HepG2 (cell line): ENCODE measurements at regions not wholly inside any gene's neighbourhood (a gene's known extent, or its start where the extent isn't known, plus 50 kb on each side); places are given as distances from the start of the nearest gene placed in this dataset.

ENCODE experiments used
- ATAC-seq: fragments of 200-7000 bp; cut with Tn5 transposase; 3 replicates; pipeline ENCODE4 v1.9.1; 2020; ENCODE audit warnings: mild to moderate bottlenecking, moderate library complexity
- BruUV-seq: library from RNA; stranded (reverse); fragments of 400-500 nt; replicated peaks from 2 replicates; lab custom pipeline; 2021; lab: Mats Ljungman, UMichigan
- CTCF ChIA-PET: fragments of 300-600 bp; formaldehyde crosslinking; extraction: SDS; loops from one replicate; lab custom pipeline; 2021; ENCODE audit warnings: low total read pairs, inconsistent platforms, low intra/inter-chr PET ratio; lab: Yijun Ruan, JAX
- POLR2A ChIA-PET: fragments of 350-600 bp; sonication (Branson Sonifier 250); formaldehyde crosslinking; loops from one replicate; lab custom pipeline; 2020; ENCODE audit warnings: antibody characterized with exemption, inconsistent platforms; lab: Yijun Ruan, JAX
- DNase-seq: peaks from one replicate; pipeline ENCODE4 v3.0.0-alpha.2; 2015; ENCODE audit warnings: low spot score
- FAIRE-seq: peaks from 3 replicates; lab custom pipeline; 2011; peaks lifted over from hg19 to GRCh38; lab: Jason Lieb, UNC
- H2AFZ ChIP-seq: one replicate; pipeline ENCODE4 v1.6.1; 2011; ENCODE audit warnings: low read length, inconsistent platforms
- H3K27ac ChIP-seq: fragments of 300-600 bp; 3 replicates; pipeline ENCODE4 v1.8.0; 2011; ENCODE audit warnings: mixed run types, mild to moderate bottlenecking, mixed read lengths, low read length, inconsistent platforms; ENCODE audit not compliant: insufficient read depth; ENCODE audit errors: extremely low read length
- H3K27me3 ChIP-seq, 2 experiments: fragments of 200-600 bp in 1 of 2; 2 replicates in 1 of 2; 3 replicates in 1 of 2; pipeline versions ENCODE4 v1.6.0 to v1.8.0; 2011; ENCODE audit warnings: low read length in 2 of 2, mild to moderate bottlenecking in 2 of 2, moderate library complexity in 2 of 2, inconsistent platforms in 1 of 2; ENCODE audit not compliant: insufficient read depth in 2 of 2, control insufficient read depth in 1 of 2
- H3K36me3 ChIP-seq, 2 experiments: fragments of 200-600 bp in 1 of 2; replicated peaks in 1 of 2; 2 replicates in 1 of 2; 3 replicates in 1 of 2; pipeline versions ENCODE4 v1.5.1 to v1.8.0; 2011; ENCODE audit warnings: low read length in 2 of 2, inconsistent platforms in 1 of 2; ENCODE audit not compliant: insufficient read depth in 2 of 2, control insufficient read depth in 1 of 2
- H3K4me1 ChIP-seq: 2 replicates; pipeline ENCODE4 v1.5.1; 2012; ENCODE audit warnings: low read length, inconsistent platforms; ENCODE audit not compliant: insufficient read depth
- H3K4me2 ChIP-seq: 2 replicates; pipeline ENCODE4 v1.6.0; 2011; ENCODE audit warnings: low read depth, low read length, inconsistent platforms
- H3K4me3 ChIP-seq, 3 experiments: fragments of 200-600 bp in 1 of 3; sonication (generic), shearing (Covaris generic) in 1 of 3; replicated peaks in 1 of 3; 2 replicates each; pipeline ENCODE4 v1.5.1; 2011 to 2016; ENCODE audit warnings: low read length in 3 of 3, inconsistent platforms in 2 of 3, low read depth in 2 of 3, mild to moderate bottlenecking in 2 of 3, control low read depth in 1 of 3, mixed read lengths in 1 of 3; ENCODE audit not compliant: insufficient read depth in 1 of 3
- H3K79me2 ChIP-seq: one replicate; pipeline ENCODE4 v1.6.1; 2011; ENCODE audit warnings: low read length, inconsistent platforms; ENCODE audit not compliant: insufficient read depth
- H3K9ac ChIP-seq: 2 replicates; pipeline ENCODE4 v1.6.0; 2011; ENCODE audit warnings: mild to moderate bottlenecking, low read depth, low read length, inconsistent platforms; ENCODE audit not compliant: insufficient read depth
- H3K9me3 ChIP-seq: 2 replicates; pipeline ENCODE4 v1.5.1; 2012; ENCODE audit warnings: mild to moderate bottlenecking, low read length
- H4K20me1 ChIP-seq: 2 replicates; pipeline ENCODE4 v1.6.0; 2011; ENCODE audit warnings: inconsistent platforms, mild to moderate bottlenecking, low read length, moderate library complexity; ENCODE audit not compliant: insufficient read depth
- CHCHD3 ChIP-seq: sonication (generic); formaldehyde crosslinking; IDR thresholded peaks from 2 replicates; pipeline ENCODE4 v1.8.0; 2022; ENCODE audit warnings: mild to moderate bottlenecking, missing genetic modification reagents, moderate library complexity
- MEIS1 ChIP-seq: sonication (generic); formaldehyde crosslinking; IDR thresholded peaks from 2 replicates; pipeline ENCODE4 v1.9.0; 2021; ENCODE audit warnings: mild to moderate bottlenecking, missing genetic modification reagents, moderate library complexity, borderline replicate concordance
- NFYC ChIP-seq: IDR thresholded peaks from 2 replicates; pipeline ENCODE4 v1.6.1; 2016; ENCODE audit warnings: missing genetic modification reagents, missing compliant biosample characterization
- TRIM22 ChIP-seq: fragments of 450-650 bp; IDR thresholded peaks from 2 replicates; pipeline ENCODE4 v1.6.1; 2017
- ZFP36L2 ChIP-seq: sonication (generic); formaldehyde crosslinking; IDR thresholded peaks from 2 replicates; pipeline ENCODE4 v1.4.0; 2020; ENCODE audit warnings: missing genetic modification reagents
- ZNF503 ChIP-seq: sonication (generic); formaldehyde crosslinking; IDR thresholded peaks from 2 replicates; pipeline ENCODE4 v1.4.0; 2020; ENCODE audit warnings: missing genetic modification reagents
- ZNF761 ChIP-seq: sonication (generic); formaldehyde crosslinking; conservative IDR thresholded peaks from 2 replicates; pipeline ENCODE4 v1.4.0; 2020; ENCODE audit warnings: mild to moderate bottlenecking, missing genetic modification reagents
- ZNF83 ChIP-seq: sonication (generic); formaldehyde crosslinking; IDR thresholded peaks from 2 replicates; pipeline ENCODE4 v1.4.0; 2020; ENCODE audit warnings: missing genetic modification reagents, mild to moderate bottlenecking, borderline replicate concordance
- ZNF839 ChIP-seq: sonication (generic); formaldehyde crosslinking; IDR thresholded peaks from 2 replicates; pipeline ENCODE4 v1.4.0; 2020; ENCODE audit warnings: missing genetic modification reagents, mild to moderate bottlenecking, borderline replicate concordance
- WGBS: methylation state at CpG from one replicate; pipeline ENCODE4 v1.1.6; 2017; ENCODE audit warnings: low lambda C conversion rate; 5-methylcytosine and 5-hydroxymethylcytosine counted together
- in situ Hi-C: cut with HindIII; loops from 2 replicates; pipeline ENCODE4 v1.10.0; 2017; ENCODE audit warnings: low pct_unique_long_range_greater_than_20kb; ENCODE audit not compliant: extremely low pct_ligation_motif_present
- intact Hi-C: fragments of 100-400 bp; cut with micrococcal nuclease; formaldehyde crosslinking; loops from one replicate; pipeline ENCODE4 v1.10.0; 2022; ENCODE audit not compliant: unreplicated experiment

- Histone ChIP-seq H3K9me3 (no peaks in the 10 kb centered on the region), H3K4me1 (no peaks in the 10 kb centered on the region), H3K27me3 (no peaks in the 10 kb centered on the region), H3K4me3 (no peak overlapping the region), H3K9ac (no peak overlapping the region), H4K20me1 (no peaks in the 10 kb centered on the region), H2AFZ (no peak overlapping the region), H3K36me3 (no peaks in the 10 kb centered on the region), H3K79me2 (no peaks in the 10 kb centered on the region), H3K27ac (no peak overlapping the region), H3K4me2 (no peak overlapping the region)
- POLR2A ChIA-PET: no interaction called here
- FAIRE-seq (no peak), ATAC-seq (no peak), DNase-seq (no peak)
- 28% methylated on average over 4 of the region's 4 CpGs for WGBS
- TF ChIP-seq CHCHD3 (CRISPR knock-in tag) (no peak), ZNF503 (no peak), ZFP36L2 (CRISPR knock-in tag) (no peak), ZNF839 (CRISPR knock-in tag) (no peak), MEIS1 (CRISPR knock-in tag) (no peak), ZNF761 (CRISPR knock-in tag) (no peak), ZNF83 (CRISPR knock-in tag) (no peak), TRIM22 (no peak), NFYC (no peak)
- CTCF ChIA-PET: no interaction called here
- intact Hi-C loops: no loop called here
- in situ Hi-C loops: no loop called here
- no TSS peak for BruUV-seq
Measured at GRCh38 chr6:113291751-113292445, 565.2 kb upstream of the MARCKS start.
